ENCODE measurements at regions not wholly inside any gene's neighbourhood (a gene's known extent, or its start where the extent isn't known, plus 50 kb on each side); places are given as distances from the start of the nearest gene placed in this dataset.

GRCh38 chr10:25766213-25766612, 167.8 kb upstream of the MYO3A start:
- Histone ChIP-seq H3K4me2 (ENCODE audit: low read length) (no peak overlapping the region), H3K79me2 (ENCODE audit: control insufficient read depth, low read length) (no peaks in the 10 kb centered on the region), H3K36me3 (ENCODE audit: control insufficient read depth, low read length) (no peaks in the 10 kb centered on the region), H4K20me1 (ENCODE audit: control insufficient read depth, insufficient read depth, low read depth, low read length) (no peaks in the 10 kb centered on the region), H3K27me3 (ENCODE audit: control insufficient read depth, low read length) (peaks cover 12% of the 10 kb centered on the region), H3K4me3 (ENCODE audit: low read length) (no peak overlapping the region), H3F3A (ENCODE audit: control insufficient read depth, insufficient read depth) (no peaks in the 10 kb centered on the region), H3K9me2 (replicated peaks; ENCODE audit: control insufficient read depth, low read length) (no peaks in the 10 kb centered on the region), H3K9me3 (ENCODE audit: control insufficient read depth, insufficient read depth, low read length) (no peaks in the 10 kb centered on the region), H3K4me1 (ENCODE audit: control insufficient read depth, low read length) (no peaks in the 10 kb centered on the region), H3K27ac (ENCODE audit: low read depth, low read length) (no peak overlapping the region)
- TF ChIP-seq CTCF (IDR thresholded peaks at IDR 0.05; ENCODE audit: low read depth, low read length, poor library complexity, severe bottlenecking): no peak
- no peak for TF ChIP-seq EZH2phosphoT487 (IDR thresholded peaks at IDR 0.05; ENCODE audit: borderline replicate concordance, low read length)

GRCh38 chr10:25766687-25767221, 167.3 kb upstream of the MYO3A start:
- no peak for TF ChIP-seq CTCF (IDR thresholded peaks at IDR 0.05; ENCODE audit: low read depth, low read length, poor library complexity, severe bottlenecking)
- no peak overlapping the region for H3K4me2 ChIP-seq (ENCODE audit: low read length)
- no peaks in the 10 kb centered on the region for H3K79me2 ChIP-seq (ENCODE audit: control insufficient read depth, low read length)
- H3K4me3 ChIP-seq (ENCODE audit: low read length): no peak overlapping the region
- no peaks in the 10 kb centered on the region for H3F3A ChIP-seq (ENCODE audit: control insufficient read depth, insufficient read depth)
- no peak overlapping the region for H3K27ac ChIP-seq (ENCODE audit: low read depth, low read length)
- H3K9me3 ChIP-seq (ENCODE audit: control insufficient read depth, insufficient read depth, low read length): no peaks in the 10 kb centered on the region
- peaks cover 12% of the 10 kb centered on the region for H3K27me3 ChIP-seq (ENCODE audit: control insufficient read depth, low read length)
- H3K4me1 ChIP-seq (ENCODE audit: control insufficient read depth, low read length): no peaks in the 10 kb centered on the region
- H3K9me2 ChIP-seq (replicated peaks; ENCODE audit: control insufficient read depth, low read length): no peaks in the 10 kb centered on the region
- no peaks in the 10 kb centered on the region for H4K20me1 ChIP-seq (ENCODE audit: control insufficient read depth, insufficient read depth, low read depth, low read length)
- no peaks in the 10 kb centered on the region for H3K36me3 ChIP-seq (ENCODE audit: control insufficient read depth, low read length)

DNA sequence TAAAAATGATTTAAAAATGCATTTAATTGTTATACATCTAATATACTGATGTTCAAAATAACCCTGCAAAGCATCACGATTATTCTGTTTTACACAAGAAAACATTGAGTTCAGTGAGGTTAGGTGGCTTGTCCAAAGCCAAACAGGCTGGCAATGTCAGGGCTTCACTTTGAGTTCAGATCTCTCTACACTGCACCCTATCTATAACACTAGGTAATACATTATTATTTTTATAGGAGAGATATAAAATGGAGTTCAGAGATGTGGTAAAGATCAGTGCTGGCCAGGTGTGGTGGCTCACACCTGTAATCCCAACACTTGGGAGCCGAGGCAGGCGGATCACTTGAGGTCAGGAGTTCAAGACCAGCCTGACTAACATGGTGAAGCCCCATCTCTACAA, 165.9 kb upstream of the MYO3A start:
- no peak overlapping the region for H3K4me2 ChIP-seq (ENCODE audit: low read length)
- H3K4me1 ChIP-seq (ENCODE audit: control insufficient read depth, low read length): no peaks in the 10 kb centered on the region
- no peak overlapping the region for H3K27ac ChIP-seq (ENCODE audit: low read depth, low read length)
- H3K9me2 ChIP-seq (replicated peaks; ENCODE audit: control insufficient read depth, low read length): no peaks in the 10 kb centered on the region
- TF ChIP-seq CTCF (IDR thresholded peaks at IDR 0.05; ENCODE audit: low read depth, low read length, poor library complexity, severe bottlenecking) (peak; percentile 9), EZH2phosphoT487 (IDR thresholded peaks at IDR 0.05; ENCODE audit: borderline replicate concordance, low read length) (no peak)
- H4K20me1 ChIP-seq (ENCODE audit: control insufficient read depth, insufficient read depth, low read depth, low read length): no peaks in the 10 kb centered on the region
- H3K9me3 ChIP-seq (ENCODE audit: control insufficient read depth, insufficient read depth, low read length): no peaks in the 10 kb centered on the region
- no peaks in the 10 kb centered on the region for H3K79me2 ChIP-seq (ENCODE audit: control insufficient read depth, low read length)
- no peaks in the 10 kb centered on the region for H3K36me3 ChIP-seq (ENCODE audit: control insufficient read depth, low read length)
- H3K4me3 ChIP-seq (ENCODE audit: low read length): no peak overlapping the region
- no peaks in the 10 kb centered on the region for H3F3A ChIP-seq (ENCODE audit: control insufficient read depth, insufficient read depth)
- peaks cover 12% of the 10 kb centered on the region for H3K27me3 ChIP-seq (ENCODE audit: control insufficient read depth, low read length)

All from DOHH2 (cell line).